ENCODE measurements at regions not wholly inside any gene's neighbourhood (a gene's known extent, or its start where the extent isn't known, plus 50 kb on each side); places are given as distances from the start of the nearest gene placed in this dataset.

GRCh38 chrX:137425273-137425902 lies 140.5 kb upstream of the ZIC3 start:
- 3% methylated on average over 25 of the region's 25 CpGs for WGBS
- Histone ChIP-seq H3K4me3 (ENCODE audit: low read depth, low read length) (no peak overlapping the region), H3K36me3 (ENCODE audit: insufficient read depth) (no peaks in the 10 kb centered on the region), H3K27ac (ENCODE audit: low read depth) (no peak overlapping the region), H3K4me1 (ENCODE audit: insufficient read depth) (peaks cover 1% of the 10 kb centered on the region)
- DNase-seq (ENCODE audit: extremely low spot score): no peak

- no peaks in the 10 kb centered on the region for H3K36me3 ChIP-seq (ENCODE audit: insufficient read depth)
- no peak for DNase-seq (ENCODE audit: extremely low spot score)
- peaks cover 1% of the 10 kb centered on the region for H3K4me1 ChIP-seq (ENCODE audit: insufficient read depth)
- no peak overlapping the region for H3K4me3 ChIP-seq (ENCODE audit: low read depth, low read length)
- no peak overlapping the region for H3K27ac ChIP-seq (ENCODE audit: low read depth)
- WGBS: 2% methylated on average over 15 of the region's 15 CpGs
Measured at GRCh38 chrX:137424679-137425078, 141.2 kb upstream of the ZIC3 start.

- Histone ChIP-seq H3K36me3 (ENCODE audit: insufficient read depth) (no peaks in the 10 kb centered on the region), H3K4me1 (ENCODE audit: insufficient read depth) (peaks cover 1% of the 10 kb centered on the region), H3K4me3 (ENCODE audit: low read depth, low read length) (no peak overlapping the region), H3K27ac (ENCODE audit: low read depth) (no peak overlapping the region)
- no peak for DNase-seq (ENCODE audit: extremely low spot score)
- 21% methylated on average over 3 of the region's 3 CpGs for WGBS
Measured at GRCh38 chrX:137423241-137423640, 142.7 kb upstream of the ZIC3 start.

- DNase-seq (ENCODE audit: extremely low spot score): no peak
- 35% methylated on average over 2 of the region's 2 CpGs for WGBS
- H3K4me3 ChIP-seq (ENCODE audit: low read depth, low read length): no peak overlapping the region
- H3K27ac ChIP-seq (ENCODE audit: low read depth): no peak overlapping the region
- H3K36me3 ChIP-seq (ENCODE audit: insufficient read depth): no peaks in the 10 kb centered on the region
- H3K4me1 ChIP-seq (ENCODE audit: insufficient read depth): no peaks in the 10 kb centered on the region
Measured at GRCh38 chrX:137418086-137418485, 147.8 kb upstream of the ZIC3 start.

- H3K36me3 ChIP-seq (ENCODE audit: insufficient read depth): no peaks in the 10 kb centered on the region
- no peak for DNase-seq (ENCODE audit: extremely low spot score)
- WGBS: 54% methylated on average over 3 of the region's 3 CpGs
Measured at GRCh38 chrX:137413190-137413589, 152.7 kb upstream of the ZIC3 start.

GRCh38 chrX:137405449-137406140 lies 160.3 kb upstream of the ZIC3 start:
- Histone ChIP-seq H3K4me1 (ENCODE audit: insufficient read depth) (no peaks in the 10 kb centered on the region), H3K27ac (ENCODE audit: low read depth) (no peak overlapping the region), H3K4me3 (ENCODE audit: low read depth, low read length) (no peak overlapping the region), H3K36me3 (ENCODE audit: insufficient read depth) (no peaks in the 10 kb centered on the region)
- DNase-seq (ENCODE audit: extremely low spot score): no peak
- 90% methylated on average over 26 of the region's 26 CpGs for WGBS

More at GRCh38 chrX:137413190-137413589, 152.7 kb upstream of the ZIC3 start:
- Histone ChIP-seq H3K4me1 (ENCODE audit: insufficient read depth) (no peaks in the 10 kb centered on the region), H3K27ac (ENCODE audit: low read depth) (no peak overlapping the region), H3K4me3 (ENCODE audit: low read depth, low read length) (no peak overlapping the region)

GRCh38 chrX:137401092-137401491 lies 164.8 kb upstream of the ZIC3 start:
- no peak for DNase-seq (ENCODE audit: extremely low spot score)
- H3K4me1 ChIP-seq (ENCODE audit: insufficient read depth): no peaks in the 10 kb centered on the region
- H3K27ac ChIP-seq (ENCODE audit: low read depth): no peak overlapping the region
- no peak overlapping the region for H3K4me3 ChIP-seq (ENCODE audit: low read depth, low read length)
- H3K36me3 ChIP-seq (ENCODE audit: insufficient read depth): no peaks in the 10 kb centered on the region
- 70% methylated on average over 4 of the region's 4 CpGs for WGBS

- DNase-seq (ENCODE audit: extremely low spot score): no peak
- H3K27ac ChIP-seq (ENCODE audit: low read depth): no peak overlapping the region
- no peaks in the 10 kb centered on the region for H3K4me1 ChIP-seq (ENCODE audit: insufficient read depth)
- WGBS: 84% methylated on average over 2 of the region's 2 CpGs
- H3K4me3 ChIP-seq (ENCODE audit: low read depth, low read length): no peak overlapping the region
- no peaks in the 10 kb centered on the region for H3K36me3 ChIP-seq (ENCODE audit: insufficient read depth)
Measured at GRCh38 chrX:137387646-137388045, 178.3 kb upstream of the ZIC3 start.

GRCh38 chrX:137366018-137366633 lies 199.8 kb upstream of the ZIC3 start:
- H3K4me1 ChIP-seq (ENCODE audit: insufficient read depth): no peaks in the 10 kb centered on the region
- H3K4me3 ChIP-seq (ENCODE audit: low read depth, low read length): no peak overlapping the region
- H3K36me3 ChIP-seq (ENCODE audit: insufficient read depth): no peaks in the 10 kb centered on the region
- DNase-seq (ENCODE audit: extremely low spot score): no peak
- H3K27ac ChIP-seq (ENCODE audit: low read depth): no peak overlapping the region
- 65% methylated on average over 3 of the region's 3 CpGs for WGBS

GRCh38 chrX:137363559-137363958 lies 202.4 kb upstream of the ZIC3 start:
- 83% methylated on average over 1 of the region's 1 CpG for WGBS
- H3K27ac ChIP-seq (ENCODE audit: low read depth): no peak overlapping the region
- H3K36me3 ChIP-seq (ENCODE audit: insufficient read depth): no peaks in the 10 kb centered on the region
- H3K4me1 ChIP-seq (ENCODE audit: insufficient read depth): no peaks in the 10 kb centered on the region
- DNase-seq (ENCODE audit: extremely low spot score): no peak
- no peak overlapping the region for H3K4me3 ChIP-seq (ENCODE audit: low read depth, low read length)

- WGBS: 76% methylated on average over 5 of the region's 5 CpGs
- Histone ChIP-seq H3K27ac (ENCODE audit: low read depth) (no peak overlapping the region), H3K4me1 (ENCODE audit: insufficient read depth) (no peaks in the 10 kb centered on the region), H3K36me3 (ENCODE audit: insufficient read depth) (no peaks in the 10 kb centered on the region), H3K4me3 (ENCODE audit: low read depth, low read length) (no peak overlapping the region)
- no peak for DNase-seq (ENCODE audit: extremely low spot score)
Measured at GRCh38 chrX:137362583-137362982, 203.3 kb upstream of the ZIC3 start.

GRCh38 chrX:137354851-137355250 lies 211.1 kb upstream of the ZIC3 start:
- no peak overlapping the region for H3K4me3 ChIP-seq (ENCODE audit: low read depth, low read length)
- no peaks in the 10 kb centered on the region for H3K36me3 ChIP-seq (ENCODE audit: insufficient read depth)
- no peak overlapping the region for H3K27ac ChIP-seq (ENCODE audit: low read depth)
- no peak for DNase-seq (ENCODE audit: extremely low spot score)
- no peaks in the 10 kb centered on the region for H3K4me1 ChIP-seq (ENCODE audit: insufficient read depth)
- 89% methylated on average over 1 of the region's 1 CpG for WGBS

GRCh38 chrX:137353404-137353803 lies 212.5 kb upstream of the ZIC3 start:
- Histone ChIP-seq H3K27ac (ENCODE audit: low read depth) (no peak overlapping the region), H3K36me3 (ENCODE audit: insufficient read depth) (no peaks in the 10 kb centered on the region), H3K4me3 (ENCODE audit: low read depth, low read length) (no peak overlapping the region), H3K4me1 (ENCODE audit: insufficient read depth) (no peaks in the 10 kb centered on the region)
- DNase-seq (ENCODE audit: extremely low spot score): no peak
- 51% methylated on average over 1 of the region's 1 CpG for whole genome bisulfite sequencing

GRCh38 chrX:137352101-137352660 lies 213.7 kb upstream of the ZIC3 start:
- no peak for DNase-seq (ENCODE audit: extremely low spot score)
- no peak overlapping the region for H3K4me3 ChIP-seq (ENCODE audit: low read depth, low read length)
- H3K27ac ChIP-seq (ENCODE audit: low read depth): no peak overlapping the region
- H3K4me1 ChIP-seq (ENCODE audit: insufficient read depth): no peaks in the 10 kb centered on the region
- no peaks in the 10 kb centered on the region for H3K36me3 ChIP-seq (ENCODE audit: insufficient read depth)
